GM12892 (cell line): ENCODE measurements at regions not wholly inside any gene's neighbourhood (a gene's known extent, or its start where the extent isn't known, plus 50 kb on each side); places are given as distances from the start of the nearest gene placed in this dataset.

Experiments used
- POLR2A ChIP-seq: IDR thresholded peaks from 2 replicates; pipeline ENCODE4 v1.6.1; 2011; ENCODE audit warnings: low read depth, low read length, control low read depth
- TAF1 ChIP-seq: IDR thresholded peaks from 2 replicates; pipeline ENCODE4 v1.6.1; 2011; ENCODE audit warnings: low read depth, mild to moderate bottlenecking, control low read depth, low read length, borderline replicate concordance

DNA sequence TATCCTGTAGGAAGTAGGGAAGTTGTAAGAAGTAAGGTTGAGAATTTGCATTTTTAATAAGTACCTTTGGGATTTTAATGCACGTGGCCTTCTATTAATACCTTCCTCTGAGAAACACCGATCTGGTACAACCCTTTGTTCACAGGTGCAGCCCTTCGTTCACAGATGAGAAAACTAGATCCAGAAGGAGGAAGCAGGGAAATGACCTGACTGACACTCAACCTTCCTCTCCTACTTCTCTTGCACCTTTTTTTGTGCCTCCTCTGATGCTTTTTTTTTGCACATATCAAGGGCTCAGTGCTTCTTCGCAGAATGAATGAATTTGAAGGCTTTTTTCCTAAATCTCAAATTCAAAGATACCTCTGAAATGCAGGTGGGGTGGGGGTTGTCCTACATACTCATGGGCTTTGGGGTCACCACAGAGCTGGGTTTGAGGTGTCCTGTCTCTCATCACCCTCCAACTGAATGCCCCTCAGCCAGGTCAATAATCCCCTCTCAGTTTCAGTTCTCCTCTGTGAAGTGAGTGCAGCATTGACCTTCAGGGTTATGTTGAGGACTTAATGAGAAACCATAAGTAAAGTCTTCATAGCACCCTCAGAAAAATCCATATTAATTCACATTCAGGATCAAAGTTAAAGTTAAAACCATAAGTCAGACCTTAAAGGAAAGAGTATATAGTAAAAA, 161.5 kb upstream of the CTNNB1 start:
- TF ChIP-seq TAF1, result no peak
- no peak for TF ChIP-seq POLR2A
